Esophagus muscularis mucosa (tissue), 4 donors: ENCODE measurements at regions not wholly inside any gene's neighbourhood (a gene's known extent, or its start where the extent isn't known, plus 50 kb on each side); places are given as distances from the start of the nearest gene placed in this dataset.

ENCODE experiments used
- DNase-seq: peaks from one replicate; pipeline ENCODE4 v3.0.0-alpha.2; 2017; ENCODE audit errors: extremely low spot score
- H3K27ac ChIP-seq, 4 donors: fragments of 200-600 bp; sonication (generic); replicated peaks in 1 of 4; 1 replicate in 3 of 4; 2 replicates in 1 of 4; pipeline ENCODE4 v1.5.1; 2016 to 2019; ENCODE audit warnings: mild to moderate bottlenecking in 1 of 4
- H3K27me3 ChIP-seq, 4 donors: fragments of 200-600 bp; sonication (generic); one replicate each; pipeline versions ENCODE4 v1.5.1 to v1.6.0; 2016 to 2019
- H3K36me3 ChIP-seq, 4 donors: fragments of 200-600 bp; sonication (generic); one replicate each; pipeline ENCODE4 v1.5.1; 2016 to 2019
- H3K4me1 ChIP-seq, 4 donors: fragments of 200-600 bp; sonication (generic); one replicate each; pipeline ENCODE4 v1.5.1; 2016 to 2019
- H3K4me3 ChIP-seq, 4 donors: fragments of 200-600 bp; sonication (generic); 1 replicate in 2 of 4; 2 replicates in 2 of 4; pipeline ENCODE4 v1.5.1; 2016 to 2019; ENCODE audit warnings: mild to moderate bottlenecking in 4 of 4, moderate library complexity in 1 of 4
- H3K9me3 ChIP-seq, 4 donors: fragments of 200-600 bp; sonication (generic); 1 replicate in 3 of 4; 2 replicates in 1 of 4; pipeline ENCODE4 v1.5.1; 2016 to 2019
- CTCF ChIP-seq, 3 experiments: fragments of 200-600 bp in 2 of 3; fragments of 450-650 bp in 1 of 3; sonication (generic) in 2 of 3; IDR thresholded peaks; one replicate each; pipeline ENCODE4 v1.5.1; 2017 to 2019; ENCODE audit warnings: antibody characterized with exemption in 3 of 3, mild to moderate bottlenecking in 2 of 3, moderate library complexity in 1 of 3
- EP300 ChIP-seq: sonication (generic); formaldehyde crosslinking; IDR thresholded peaks from one replicate; pipeline ENCODE4 v1.6.1; 2017; ENCODE audit warnings: antibody characterized with exemption
- POLR2A ChIP-seq: fragments of 450-650 bp; IDR thresholded peaks from one replicate; pipeline ENCODE4 v1.6.1; 2017; ENCODE audit warnings: antibody characterized with exemption, moderate library complexity, mild to moderate bottlenecking, low read depth
- POLR2AphosphoS5 ChIP-seq, 2 donors: sonication (generic); formaldehyde crosslinking; IDR thresholded peaks; one replicate each; pipeline ENCODE4 v1.6.1; 2017; ENCODE audit warnings: antibody characterized with exemption in 2 of 2
- WGBS: methylation state at CpG from one replicate; pipeline ENCODE4 v1.1.5; 2018; 5-methylcytosine and 5-hydroxymethylcytosine counted together
- intact Hi-C: fragments of 100-400 bp; cut with DNase I; formaldehyde crosslinking; loops from one replicate; pipeline ENCODE4 v1.15.1; 2023

- Histone ChIP-seq H3K9me3 (no peaks in the 10 kb centered on the region), H3K27me3 (no peaks in the 10 kb centered on the region), H3K4me3 (no peak overlapping the region), H3K36me3 (no peaks in the 10 kb centered on the region), H3K27ac (no peak overlapping the region), H3K4me1 (no peaks in the 10 kb centered on the region)
- intact Hi-C loops, result no loop called here
- DNase-seq, result no peak
- TF ChIP-seq EP300 (no peak), POLR2AphosphoS5 (IDR thresholded peaks at IDR 0.05) (no peak), CTCF (IDR thresholded peaks at IDR 0.05) (no peak), POLR2A (no peak)
- 73% methylated on average over 2 of the region's 2 CpGs for WGBS
Observed at GRCh38 chr2:146762786-146763185, 1082.0 kb upstream of the ACVR2A start.

- intact Hi-C loops, result no loop called here
- TF ChIP-seq CTCF (IDR thresholded peaks at IDR 0.05) (no peak), EP300 (no peak), POLR2A (no peak), POLR2AphosphoS5 (IDR thresholded peaks at IDR 0.05) (no peak)
- H3K27ac ChIP-seq, result no peak overlapping the region
- 92% methylated on average over 4 of the region's 4 CpGs for WGBS
- no peaks in the 10 kb centered on the region for H3K27me3 ChIP-seq
- DNase-seq, result no peak
- no peaks in the 10 kb centered on the region for H3K36me3 ChIP-seq
- H3K4me1 ChIP-seq, result no peaks in the 10 kb centered on the region
- H3K4me3 ChIP-seq, result no peak overlapping the region
- H3K9me3 ChIP-seq, result no peaks in the 10 kb centered on the region
Observed at GRCh38 chr2:146754606-146755005, 1090.2 kb upstream of the ACVR2A start.

- intact Hi-C loops, result no loop called here
- WGBS, result 85% methylated on average over 3 of the region's 3 CpGs
- Histone ChIP-seq H3K27me3 (no peaks in the 10 kb centered on the region), H3K4me1 (no peaks in the 10 kb centered on the region), H3K9me3 (no peaks in the 10 kb centered on the region), H3K4me3 (no peak overlapping the region), H3K36me3 (no peaks in the 10 kb centered on the region), H3K27ac (no peak overlapping the region)
- TF ChIP-seq EP300 (no peak), CTCF (IDR thresholded peaks at IDR 0.05) (no peak)
- DNase-seq, result no peak
Observed at GRCh38 chr2:146748046-146748445, 1096.8 kb upstream of the ACVR2A start.

GRCh38 chr2:146741260-146741659 is 1103.6 kb upstream of the ACVR2A start:
- 82% methylated on average over 4 of the region's 4 CpGs for WGBS
- no peaks in the 10 kb centered on the region for H3K36me3 ChIP-seq
- H3K4me1 ChIP-seq, result no peaks in the 10 kb centered on the region
- no peak for DNase-seq
- no peaks in the 10 kb centered on the region for H3K9me3 ChIP-seq
- TF ChIP-seq POLR2A, result no peak
- no peak for TF ChIP-seq EP300
- no peak for TF ChIP-seq CTCF (IDR thresholded peaks at IDR 0.05)
- H3K27me3 ChIP-seq, result no peaks in the 10 kb centered on the region
- intact Hi-C loops, result no loop called here
- no peak overlapping the region for H3K4me3 ChIP-seq
- H3K27ac ChIP-seq, result no peak overlapping the region

GRCh38 chr2:146734821-146735190 is 1110.0 kb upstream of the ACVR2A start:
- 82% methylated on average over 3 of the region's 3 CpGs for WGBS
- Histone ChIP-seq H3K9me3 (no peaks in the 10 kb centered on the region), H3K4me3 (no peak overlapping the region), H3K4me1 (peaks cover 0 to 6% (median 2%) of the 10 kb centered on the region in 4 donors), H3K27me3 (no peaks in the 10 kb centered on the region), H3K36me3 (no peaks in the 10 kb centered on the region), H3K27ac (no peak overlapping the region)
- intact Hi-C loops, result loop anchor here (5.0 kb wide), 1 partner anchor 1172 kb away; no protein-coding TSS in a partner anchor
- no peak for DNase-seq
- no peak for TF ChIP-seq POLR2A
